MV-4-11 (cell line): ENCODE measurements at regions not wholly inside any gene's neighbourhood (a gene's known extent, or its start where the extent isn't known, plus 50 kb on each side); places are given as distances from the start of the nearest gene placed in this dataset.
A peak's percentile ranks its signal among the peaks of the same experiment; 100 is the strongest.
"Not testable (repeated sequence)": the region's sequence is repeated elsewhere in the genome, so short reads cannot be mapped to it uniquely, and the experiment has no call there.

Experiments
- DNase-seq: peaks from one replicate; lab custom pipeline; 2025; lab: John Stamatoyannopoulos, UW

DNA sequence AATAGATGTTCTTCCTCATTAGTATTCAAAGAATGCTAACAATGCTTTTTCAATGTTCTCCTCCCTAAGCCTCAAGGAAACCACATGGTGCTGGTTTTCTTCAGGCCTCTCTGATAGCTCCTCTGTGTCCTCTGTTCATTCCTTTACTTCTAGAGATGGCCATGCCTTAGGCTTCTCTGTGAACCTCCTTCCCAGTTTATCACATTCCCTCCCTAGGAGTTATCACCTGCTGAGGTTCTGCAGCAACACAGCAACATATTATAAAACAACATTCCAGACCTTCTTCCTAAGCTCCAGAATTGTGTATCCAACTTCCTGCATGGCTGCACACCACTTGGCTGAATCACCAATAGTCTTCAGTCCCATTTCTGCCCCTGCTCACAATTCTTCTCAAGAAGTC is 325.5 kb downstream of the IRS1 start:
- DNase-seq = no peak

GRCh38 chr2:226471987-226472470 is 327.6 kb downstream of the IRS1 start:
- no peak for DNase-seq

DNA sequence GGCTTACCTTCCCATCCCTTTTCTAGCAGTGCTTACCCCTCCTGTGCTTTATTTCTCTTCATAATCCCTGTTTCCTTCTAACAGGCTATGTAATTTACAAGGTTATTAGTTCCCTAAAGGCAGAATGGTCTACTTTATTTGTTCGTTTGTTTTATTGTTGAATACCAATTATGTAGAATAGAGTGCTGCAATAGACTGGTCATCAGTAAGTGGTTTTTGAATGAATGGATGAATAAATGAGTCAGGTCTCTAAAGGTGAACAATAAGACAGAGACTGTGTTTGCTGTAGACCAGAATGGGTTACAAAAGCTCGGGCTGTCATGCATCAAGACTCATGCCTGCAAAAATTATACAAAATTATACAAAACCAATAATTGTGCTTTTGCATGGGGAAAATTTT is 332.0 kb downstream of the IRS1 start:
- no peak for DNase-seq

- no peak for DNase-seq
These were observed 332.4 kb downstream of the IRS1 start for GRCh38 chr2:226467221-226467620.

GRCh38 chr2:226466589-226466988 is 333.0 kb downstream of the IRS1 start:
- no peak for DNase-seq

DNA sequence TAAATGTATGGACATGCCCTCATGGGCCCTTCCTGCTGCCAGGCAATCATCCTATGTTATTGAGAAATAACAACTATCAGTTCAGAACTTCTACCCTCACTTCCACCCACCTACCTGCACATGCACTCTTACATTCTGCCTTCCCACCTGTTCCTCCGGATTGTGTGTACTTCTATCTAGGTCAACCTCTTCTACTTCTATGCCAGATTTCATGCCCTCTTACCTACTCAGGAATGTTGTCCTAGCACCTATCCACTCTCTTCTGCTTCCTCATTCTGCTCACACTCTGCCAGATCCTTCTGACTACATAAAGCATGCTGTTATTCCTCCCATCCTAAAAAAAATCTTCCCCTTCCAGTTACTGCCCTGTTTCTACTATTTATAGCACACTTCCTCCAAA is 333.5 kb downstream of the IRS1 start:
- DNase-seq = no peak

GRCh38 chr2:226464380-226464779 is 335.2 kb downstream of the IRS1 start:
- no peak for DNase-seq

DNA sequence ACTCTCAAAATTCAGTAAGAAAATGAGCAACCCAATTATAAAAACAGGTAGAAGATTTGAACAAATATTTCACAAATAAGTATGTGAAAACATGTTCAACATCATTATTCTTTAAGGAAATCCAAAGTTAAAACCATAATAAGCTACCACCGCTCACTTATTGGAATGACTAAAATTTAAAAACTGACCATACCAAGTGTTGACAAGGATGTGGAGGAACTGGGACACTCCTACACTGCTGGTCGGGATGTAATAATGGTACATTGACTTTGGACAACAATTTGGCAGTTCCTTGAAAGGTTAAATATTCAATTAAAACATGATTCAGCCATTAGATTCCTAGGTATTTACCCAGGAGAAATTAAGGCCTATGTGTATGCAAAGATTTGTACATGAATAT is 336.5 kb downstream of the IRS1 start:
- no peak for DNase-seq

- DNase-seq = no peak
These were observed 337.6 kb downstream of the IRS1 start for GRCh38 chr2:226461981-226462380.

GRCh38 chr2:226456144-226456543 is 343.5 kb downstream of the IRS1 start:
- DNase-seq = not testable (repeated sequence)

DNA sequence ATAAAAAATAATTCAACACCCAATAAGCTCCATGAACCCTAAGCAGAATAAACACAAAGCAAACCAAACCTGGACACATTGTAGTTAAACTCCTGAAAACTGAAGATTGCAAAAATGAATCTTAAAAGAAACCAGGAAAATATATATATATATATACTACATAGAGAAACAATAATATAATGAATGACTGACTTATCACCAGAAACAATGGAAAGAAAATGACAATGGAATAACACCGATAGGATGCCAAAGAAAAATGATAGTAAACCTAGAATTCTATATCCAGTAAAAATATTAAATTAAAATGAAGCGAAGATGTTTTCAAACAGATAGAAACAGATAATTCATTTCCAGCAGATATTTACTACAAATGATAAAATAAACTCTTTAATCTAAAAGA is 346.9 kb downstream of the IRS1 start:
- DNase-seq = no peak

DNA sequence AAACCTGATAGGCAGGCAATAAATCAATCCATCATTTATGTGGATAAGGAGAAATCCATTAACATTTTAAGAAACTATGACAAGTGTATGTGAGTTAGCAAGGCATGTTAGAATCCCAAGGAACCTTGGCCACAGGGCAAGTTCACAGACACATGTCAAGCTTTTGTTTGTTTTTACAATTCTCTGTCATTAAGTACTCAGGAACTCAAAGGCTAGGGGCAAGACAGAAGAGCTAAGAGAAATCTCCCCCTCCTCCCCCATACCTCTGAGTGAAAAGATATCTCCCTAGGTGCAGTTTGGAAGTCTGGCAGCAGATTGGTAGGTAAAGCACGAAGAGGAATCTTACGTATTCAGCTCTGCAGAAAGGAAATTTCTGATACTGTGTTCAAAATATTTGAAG is 348.1 kb downstream of the IRS1 start:
- no peak for DNase-seq

- no peak for DNase-seq
These were observed 349.5 kb downstream of the IRS1 start for GRCh38 chr2:226450141-226450540.

DNA sequence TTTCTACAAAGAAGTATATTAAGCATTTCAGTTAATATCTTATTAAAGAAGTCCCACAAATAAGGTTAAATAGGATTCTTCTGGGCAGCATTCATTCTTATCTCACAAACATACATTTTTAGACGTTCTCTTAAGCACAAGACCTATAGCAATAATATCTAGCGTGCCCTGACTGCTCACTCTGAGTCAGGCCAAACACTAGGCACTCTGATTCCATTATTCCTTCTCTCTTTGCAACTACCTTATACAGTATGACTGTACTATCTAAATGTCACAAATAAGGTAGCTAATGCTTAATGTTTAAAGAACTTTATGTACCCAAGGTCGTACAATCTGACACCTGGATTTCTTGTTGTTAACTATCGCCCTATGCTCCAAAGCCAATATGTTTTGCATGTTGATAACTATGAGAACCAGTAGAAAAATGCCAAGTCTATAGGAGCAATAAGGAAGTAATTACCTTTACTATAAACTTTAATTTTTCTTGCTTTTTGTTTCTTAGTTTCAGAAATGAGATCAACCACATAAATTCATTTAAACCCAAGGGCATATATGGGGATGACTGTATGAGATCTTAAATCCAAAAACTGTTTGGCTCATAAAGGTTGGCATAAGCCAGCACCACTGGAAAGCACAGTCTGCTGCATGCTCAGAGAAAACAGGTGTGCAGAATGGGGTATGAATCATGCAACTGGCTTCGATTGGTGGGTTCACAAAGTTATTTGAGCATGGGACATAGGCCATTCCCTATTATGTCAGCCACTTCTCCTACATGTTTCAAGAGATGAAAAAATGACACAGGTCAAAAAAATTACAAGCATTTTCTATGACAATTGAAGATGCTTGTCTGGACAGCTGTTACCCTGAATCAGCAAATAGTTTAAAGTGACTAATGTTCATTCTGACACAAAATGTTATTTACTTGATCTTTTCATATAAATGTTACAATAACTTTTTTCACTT is 352.0 kb downstream of the IRS1 start:
- no peak for DNase-seq

GRCh38 chr2:226446406-226447001 is 353.1 kb downstream of the IRS1 start:
- DNase-seq = no peak

- DNase-seq = no peak
These were observed 354.3 kb downstream of the IRS1 start for GRCh38 chr2:226445216-226445861.

GRCh38 chr2:226443112-226443511 is 356.5 kb downstream of the IRS1 start:
- no peak for DNase-seq

DNA sequence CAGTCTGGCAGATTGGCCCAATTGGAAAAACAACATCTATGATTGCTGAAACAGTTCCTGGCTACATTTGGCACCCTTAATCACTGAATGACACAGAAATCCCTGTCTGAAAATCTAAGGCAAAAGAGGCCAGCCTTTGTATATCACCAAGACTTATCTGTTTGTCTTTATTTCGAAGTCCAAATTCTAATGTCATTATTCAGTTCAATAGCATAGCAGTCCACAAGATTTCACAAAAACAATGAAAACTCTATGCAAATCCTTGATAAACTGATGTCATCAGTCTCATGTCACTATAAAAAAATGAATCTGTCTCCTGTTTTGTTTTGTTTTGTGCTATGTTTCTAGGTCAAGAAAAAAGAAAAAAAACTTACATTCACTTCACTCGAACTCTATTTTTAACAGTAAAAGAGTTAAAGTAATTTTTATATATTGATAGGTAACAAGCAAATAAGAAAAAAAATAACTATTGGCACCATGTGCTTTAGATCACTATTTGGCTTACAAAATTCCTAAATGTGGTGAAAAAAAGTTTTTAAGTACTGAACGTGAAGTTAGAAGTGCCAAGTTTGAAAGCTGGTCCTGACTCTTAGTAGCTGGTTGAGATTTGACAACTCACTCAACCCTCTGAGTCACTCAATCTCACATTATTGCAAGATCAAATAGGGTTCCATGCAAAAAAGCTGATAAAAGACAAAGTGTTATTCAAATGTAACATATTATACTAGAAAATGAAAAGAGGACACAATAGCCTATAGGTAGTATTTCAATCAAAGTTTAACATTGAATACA is 359.3 kb downstream of the IRS1 start:
- no peak for DNase-seq

DNA sequence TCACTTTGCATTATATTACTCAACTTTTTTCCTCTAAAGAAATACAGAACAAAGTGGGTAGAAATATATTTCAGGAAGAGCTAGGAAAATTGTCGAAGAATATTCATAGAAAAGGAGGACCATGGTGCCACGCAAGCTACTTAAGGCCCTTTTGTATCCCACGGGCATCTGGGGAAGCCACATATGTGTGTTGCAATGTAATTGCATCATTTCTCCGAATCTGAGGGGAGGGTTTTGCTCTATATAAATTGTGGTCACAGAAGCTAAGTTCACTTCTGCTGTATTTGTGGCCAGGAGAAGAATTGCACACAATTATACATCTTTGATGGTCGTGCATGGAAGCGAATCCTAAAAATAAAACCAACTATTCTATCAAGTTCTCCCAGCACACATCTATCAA is 360.3 kb downstream of the IRS1 start:
- DNase-seq = peak; percentile 95

DNA sequence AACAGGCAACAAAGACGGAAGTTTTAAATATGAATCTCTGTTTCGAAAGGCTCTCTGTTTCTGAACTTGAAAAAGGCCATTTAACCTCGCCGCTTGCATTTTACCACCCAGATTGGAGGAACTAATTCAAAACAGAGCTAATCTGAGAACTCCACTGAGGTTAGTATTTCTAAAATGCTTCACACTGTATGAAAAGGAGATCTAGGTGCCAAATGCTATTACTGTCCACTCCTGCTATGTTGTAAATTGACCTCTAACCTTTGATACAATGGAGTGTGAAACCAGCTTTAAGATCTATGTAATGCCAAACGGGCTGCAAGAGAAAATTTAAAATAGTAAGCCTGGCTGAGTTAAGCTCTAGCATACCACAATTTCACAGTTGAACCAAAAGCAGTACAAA is 364.5 kb downstream of the IRS1 start:
- DNase-seq = peak; percentile 48

DNA sequence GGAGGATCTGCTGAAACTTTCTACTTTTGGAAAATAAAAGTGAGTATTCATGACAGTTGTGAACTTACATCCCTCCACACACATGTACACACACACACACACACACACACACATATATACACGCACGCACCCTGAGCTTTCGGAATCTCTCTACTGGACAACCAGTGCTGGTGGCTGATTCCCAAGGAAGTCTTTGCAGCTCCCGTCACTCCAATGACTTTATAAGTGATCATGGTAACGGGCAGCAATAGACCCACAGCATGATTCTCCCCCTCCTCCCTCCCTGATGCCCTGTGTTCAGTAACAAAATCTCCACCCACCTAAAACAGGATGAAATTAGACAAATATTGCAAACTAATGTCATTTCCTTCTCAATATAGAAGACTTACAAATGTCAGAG is 364.9 kb downstream of the IRS1 start:
- DNase-seq = no peak
